ENCODE measurements at regions not wholly inside any gene's neighbourhood (a gene's known extent, or its start where the extent isn't known, plus 50 kb on each side); places are given as distances from the start of the nearest gene placed in this dataset.
"Not testable (repeated sequence)": the region's sequence is repeated elsewhere in the genome, so short reads cannot be mapped to it uniquely, and the experiment has no call there.

- H3K4me3 ChIP-seq (ENCODE audit: low read depth, low read length), result no peak overlapping the region
- in situ Hi-C loops (cut with HindIII; ENCODE audit: low sequenced_read_pairs), result no loop called here
- TF ChIP-seq, protein P1, sequence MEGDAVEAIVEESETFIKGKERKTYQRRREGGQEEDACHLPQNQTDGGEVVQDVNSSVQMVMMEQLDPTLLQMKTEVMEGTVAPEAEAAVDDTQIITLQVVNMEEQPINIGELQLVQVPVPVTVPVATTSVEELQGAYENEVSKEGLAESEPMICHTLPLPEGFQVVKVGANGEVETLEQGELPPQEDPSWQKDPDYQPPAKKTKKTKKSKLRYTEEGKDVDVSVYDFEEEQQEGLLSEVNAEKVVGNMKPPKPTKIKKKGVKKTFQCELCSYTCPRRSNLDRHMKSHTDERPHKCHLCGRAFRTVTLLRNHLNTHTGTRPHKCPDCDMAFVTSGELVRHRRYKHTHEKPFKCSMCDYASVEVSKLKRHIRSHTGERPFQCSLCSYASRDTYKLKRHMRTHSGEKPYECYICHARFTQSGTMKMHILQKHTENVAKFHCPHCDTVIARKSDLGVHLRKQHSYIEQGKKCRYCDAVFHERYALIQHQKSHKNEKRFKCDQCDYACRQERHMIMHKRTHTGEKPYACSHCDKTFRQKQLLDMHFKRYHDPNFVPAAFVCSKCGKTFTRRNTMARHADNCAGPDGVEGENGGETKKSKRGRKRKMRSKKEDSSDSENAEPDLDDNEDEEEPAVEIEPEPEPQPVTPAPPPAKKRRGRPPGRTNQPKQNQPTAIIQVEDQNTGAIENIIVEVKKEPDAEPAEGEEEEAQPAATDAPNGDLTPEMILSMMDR (IDR thresholded peaks at IDR 0.05; ENCODE audit: low read depth, low read length, missing control alignments), result no peak
- DNase-seq (ENCODE audit: low read depth), result no peak
Measured at GRCh38 chr15:53196788-53197187, 406.7 kb upstream of the ONECUT1 start.

- in situ Hi-C loops (cut with HindIII; ENCODE audit: low sequenced_read_pairs), result no loop called here
- DNase-seq (ENCODE audit: low read depth), result no peak
- no peak overlapping the region for H3K4me3 ChIP-seq (ENCODE audit: low read depth, low read length)
- TF ChIP-seq, protein P1 (IDR thresholded peaks at IDR 0.05; ENCODE audit: low read depth, low read length, missing control alignments), result no peak
Measured at GRCh38 chr15:53196242-53196641, 406.1 kb upstream of the ONECUT1 start.

- in situ Hi-C loops (cut with HindIII; ENCODE audit: low sequenced_read_pairs), result no loop called here
- DNase-seq (ENCODE audit: low read depth), result peak; percentile 1
- no peak overlapping the region for H3K4me3 ChIP-seq (ENCODE audit: low read depth, low read length)
- TF ChIP-seq, protein P1 (IDR thresholded peaks at IDR 0.05; ENCODE audit: low read depth, low read length, missing control alignments), result no peak
Measured at GRCh38 chr15:53193149-53193548, 403.0 kb upstream of the ONECUT1 start.

DNA sequence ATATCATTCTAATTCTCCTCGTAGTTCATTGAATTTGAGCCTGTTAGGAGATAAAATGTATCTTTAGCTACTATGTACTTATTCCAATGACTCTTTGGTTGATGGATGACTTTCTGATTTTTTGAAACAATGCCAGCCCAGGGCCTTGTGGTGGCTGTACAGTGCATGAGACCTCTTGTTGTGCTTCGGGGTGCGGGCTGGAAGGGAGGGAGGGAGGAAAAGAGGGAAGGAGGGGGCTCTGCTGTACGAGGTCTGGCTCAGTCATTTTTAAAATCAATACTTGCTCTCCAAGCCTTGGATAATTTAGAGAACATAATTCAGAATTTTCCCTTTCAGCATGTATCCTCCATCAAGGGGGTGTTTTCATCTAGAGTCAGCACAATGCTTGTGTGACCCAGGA, 399.7 kb upstream of the ONECUT1 start:
- in situ Hi-C loops (cut with HindIII; ENCODE audit: low sequenced_read_pairs), result no loop called here
- DNase-seq (ENCODE audit: low read depth), result no peak
- TF ChIP-seq, protein P1 (IDR thresholded peaks at IDR 0.05; ENCODE audit: low read depth, low read length, missing control alignments), result no peak

GRCh38 chr15:53183449-53183848, 393.3 kb upstream of the ONECUT1 start:
- DNase-seq (ENCODE audit: low read depth); in situ Hi-C loops (cut with HindIII; ENCODE audit: low sequenced_read_pairs); H3K4me3 ChIP-seq (ENCODE audit: low read depth, low read length): not testable (repeated sequence)

More for the DNA sequence above, 399.7 kb upstream of the ONECUT1 start:
- no peak overlapping the region for H3K4me3 ChIP-seq (ENCODE audit: low read depth, low read length)

DNA sequence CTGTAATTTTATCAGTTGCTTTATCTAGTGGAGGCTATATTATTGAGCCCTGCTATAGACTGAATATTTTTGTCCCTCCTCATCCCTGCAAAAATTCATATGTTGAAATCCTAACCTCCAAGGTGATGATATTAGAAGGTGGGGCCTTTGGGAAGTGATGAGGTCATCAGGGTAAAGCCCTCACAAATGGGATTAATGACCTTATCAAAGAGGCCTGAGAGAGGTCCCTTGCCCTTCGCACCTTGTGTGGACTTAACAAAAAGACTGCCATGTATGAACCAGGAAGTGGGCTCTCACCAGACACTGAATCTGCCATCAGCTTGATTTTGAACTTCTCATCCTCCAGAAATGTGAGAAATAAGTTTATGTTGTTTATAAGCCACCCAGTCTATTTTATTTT, 381.4 kb upstream of the ONECUT1 start:
- in situ Hi-C loops (cut with HindIII; ENCODE audit: low sequenced_read_pairs), result no loop called here
- TF ChIP-seq, protein P1 (IDR thresholded peaks at IDR 0.05; ENCODE audit: low read depth, low read length, missing control alignments), result no peak
- no peak for DNase-seq (ENCODE audit: low read depth)

DNA sequence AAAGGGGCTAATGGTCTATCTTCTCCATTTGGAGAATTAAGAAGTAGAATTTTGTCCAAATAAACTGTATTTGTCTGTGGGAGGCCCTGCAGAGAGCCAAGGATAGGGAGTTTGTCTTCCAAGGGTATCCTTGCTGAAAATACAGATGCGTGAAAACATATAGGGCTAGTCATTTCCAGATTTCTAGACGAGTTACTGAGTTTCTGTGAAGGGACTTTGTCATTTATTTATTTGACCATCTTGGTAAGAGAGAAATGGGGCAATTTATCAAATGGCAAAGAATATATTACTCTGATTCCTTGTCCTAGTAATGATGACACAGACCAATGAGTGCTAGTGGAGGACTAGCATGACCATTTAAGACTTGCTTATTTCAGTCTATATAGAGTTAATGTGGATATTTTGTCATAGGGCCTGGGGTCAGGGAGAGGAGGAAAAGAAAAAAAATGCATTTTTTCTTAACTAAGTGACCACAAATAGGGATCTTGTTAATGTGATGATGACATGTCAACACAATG, 376.6 kb upstream of the ONECUT1 start:
- DNase-seq (ENCODE audit: low read depth), result no peak
- H3K4me3 ChIP-seq (ENCODE audit: low read depth, low read length), result no peak overlapping the region
- in situ Hi-C loops (cut with HindIII; ENCODE audit: low sequenced_read_pairs), result no loop called here
- TF ChIP-seq, protein P1 (IDR thresholded peaks at IDR 0.05; ENCODE audit: low read depth, low read length, missing control alignments), result no peak

More for the DNA sequence above, 381.4 kb upstream of the ONECUT1 start:
- no peak overlapping the region for H3K4me3 ChIP-seq (ENCODE audit: low read depth, low read length)
